ENCODE measurements at regions not wholly inside any gene's neighbourhood (a gene's known extent, or its start where the extent isn't known, plus 50 kb on each side); places are given as distances from the start of the nearest gene placed in this dataset.
"Not testable (repeated sequence)": the region's sequence is repeated elsewhere in the genome, so short reads cannot be mapped to it uniquely, and the experiment has no call there.

GRCh38 chr16:65751622-65752521 is 614.6 kb upstream of the CDH5 start:
- DNase-seq = no peak

DNA sequence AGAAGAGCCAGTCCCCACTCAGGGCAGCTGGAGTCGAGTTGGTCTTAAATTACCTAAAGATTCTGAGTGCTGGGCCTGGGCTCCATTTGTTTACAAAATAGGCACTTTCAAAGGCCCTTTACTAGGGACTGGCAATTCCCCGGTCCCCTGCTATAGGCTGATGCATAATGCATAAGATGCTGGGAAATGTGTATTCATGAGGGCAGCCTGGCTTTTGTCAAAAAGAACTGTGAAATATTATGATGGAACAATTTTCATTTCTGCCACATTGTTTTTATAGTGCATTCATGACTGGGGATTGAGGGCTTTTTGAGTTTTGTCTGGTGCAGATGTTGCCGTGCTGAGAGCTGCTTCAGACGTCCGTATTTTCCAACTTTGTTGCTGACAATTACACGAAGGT is 617.0 kb upstream of the CDH5 start:
- no peak for DNase-seq

DNA sequence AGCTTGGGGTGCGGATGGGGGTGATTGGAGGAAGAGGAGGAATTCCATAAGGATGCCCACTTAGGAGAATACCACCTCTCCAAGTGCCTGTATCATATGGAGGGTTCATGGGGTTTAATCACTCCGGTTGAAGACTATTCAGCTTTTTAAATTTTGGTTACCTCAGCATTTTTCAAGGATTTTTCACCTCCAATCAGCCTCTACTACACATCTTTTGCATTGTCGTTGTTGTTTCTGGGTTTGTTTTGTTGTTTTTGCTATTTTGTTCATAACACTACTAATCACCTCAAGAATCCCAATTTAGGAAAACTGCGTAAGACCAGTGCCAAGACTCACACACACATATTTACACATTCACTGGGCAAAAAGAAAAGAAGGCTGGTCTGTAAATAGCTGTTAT is 619.5 kb upstream of the CDH5 start:
- DNase-seq = no peak

DNA sequence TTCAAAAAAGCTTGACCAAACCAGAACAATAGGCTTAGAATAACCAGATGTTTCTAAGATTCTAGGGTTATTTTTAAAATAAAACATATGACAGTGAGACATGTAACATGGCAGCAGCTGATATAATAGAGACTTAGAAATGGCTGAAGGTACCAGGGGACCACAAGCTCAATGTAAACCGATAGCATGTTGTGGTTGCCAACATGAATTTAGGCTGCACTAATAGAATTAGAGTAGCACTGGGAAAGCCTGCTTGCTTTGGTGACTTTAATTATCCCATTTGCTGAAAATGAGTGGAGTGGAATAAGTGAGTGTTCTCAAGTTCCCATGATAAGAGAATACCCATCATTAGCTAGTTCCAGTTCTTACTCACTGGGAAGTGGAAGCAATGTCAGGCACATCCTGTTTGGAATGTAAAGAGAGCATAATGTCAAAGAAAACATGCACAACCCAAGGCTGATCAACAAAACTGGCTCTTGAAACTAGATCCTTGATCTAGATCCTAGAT is 621.2 kb upstream of the CDH5 start:
- DNase-seq = no peak

DNA sequence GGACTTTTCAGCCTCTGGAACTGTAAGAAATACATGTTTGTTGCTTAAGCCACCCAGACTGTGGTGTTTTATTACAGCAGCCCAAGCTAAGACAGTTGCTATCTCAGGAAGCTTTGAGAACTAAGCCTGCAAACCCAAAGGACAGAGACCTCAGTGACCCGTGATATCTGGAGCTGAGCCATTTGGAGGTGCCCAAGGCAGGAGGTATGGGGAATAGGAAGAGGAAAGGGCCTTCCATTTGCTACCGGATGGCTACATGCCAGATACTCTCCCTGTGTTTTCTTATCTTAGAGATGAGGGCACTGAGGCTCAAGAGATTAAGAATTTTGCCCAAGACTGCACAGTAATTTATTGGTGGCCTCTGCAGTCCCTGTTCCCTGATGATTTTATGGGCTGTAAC is 622.1 kb upstream of the CDH5 start:
- DNase-seq = no peak

DNA sequence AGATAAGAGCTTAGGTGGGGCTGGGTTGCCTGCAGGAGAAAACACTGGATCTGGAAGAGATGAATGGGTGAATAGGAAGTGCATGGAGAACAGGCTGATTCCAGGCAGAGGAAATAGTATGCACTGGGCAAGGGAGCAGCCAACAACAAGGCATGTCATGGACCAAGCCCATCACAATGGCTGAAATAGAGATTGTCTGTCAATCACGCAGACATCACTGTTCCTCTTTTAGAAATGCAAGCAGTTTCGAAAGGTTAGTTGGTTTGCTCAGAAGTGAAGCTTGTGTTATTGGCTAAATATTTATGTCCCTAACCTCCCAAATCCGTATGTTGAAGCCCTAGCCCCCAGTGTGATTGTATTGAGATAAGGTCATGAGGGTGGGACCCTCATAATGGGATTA is 621.7 kb upstream of the CDH11 start:
- DNase-seq = no peak

- no peak for DNase-seq
These were observed 618.8 kb upstream of the CDH11 start for GRCh38 chr16:65740711-65741110.

- no peak for DNase-seq
These were observed 617.7 kb upstream of the CDH11 start for GRCh38 chr16:65739518-65739917.

DNA sequence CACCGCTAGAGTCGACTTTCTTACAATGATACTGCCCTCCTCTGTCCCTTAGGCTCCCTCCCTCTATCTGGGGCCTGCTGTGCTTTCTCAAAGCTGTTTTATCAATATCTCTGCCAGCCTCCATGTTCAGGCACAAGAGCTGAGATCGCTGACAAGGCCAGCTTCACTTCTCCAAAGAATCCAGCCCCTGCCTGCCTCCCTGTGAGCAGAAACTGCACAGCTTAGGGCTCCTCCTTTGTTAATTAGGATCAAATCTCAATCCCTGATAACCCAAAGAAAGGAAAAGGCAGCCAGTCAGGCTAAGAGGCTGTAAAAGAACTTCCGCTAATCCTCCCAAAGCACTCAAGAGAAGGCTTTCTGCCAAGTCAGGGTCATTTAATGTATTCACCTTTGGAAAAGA is 616.0 kb upstream of the CDH11 start:
- DNase-seq = no peak

GRCh38 chr16:65735615-65736014 is 613.8 kb upstream of the CDH11 start:
- DNase-seq = not testable (repeated sequence)

DNA sequence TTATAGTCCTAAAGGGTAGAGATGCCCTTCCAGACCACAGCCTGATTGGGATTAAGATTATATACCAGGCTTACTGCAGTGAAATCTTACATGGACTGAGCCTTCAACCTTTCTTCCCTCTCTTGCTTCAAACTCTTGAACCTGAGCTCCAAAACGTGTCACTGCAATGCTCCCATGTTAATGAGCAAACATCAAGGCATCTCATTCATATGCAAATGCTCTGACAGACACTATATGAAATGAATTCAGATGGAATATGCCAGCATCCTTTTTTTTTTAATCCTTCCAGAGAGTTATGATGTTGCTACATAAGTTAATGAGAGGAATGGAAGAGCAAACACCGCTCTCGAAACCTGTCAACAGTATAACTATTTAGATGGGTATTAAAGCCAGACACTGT is 611.9 kb upstream of the CDH11 start:
- no peak for DNase-seq

DNA sequence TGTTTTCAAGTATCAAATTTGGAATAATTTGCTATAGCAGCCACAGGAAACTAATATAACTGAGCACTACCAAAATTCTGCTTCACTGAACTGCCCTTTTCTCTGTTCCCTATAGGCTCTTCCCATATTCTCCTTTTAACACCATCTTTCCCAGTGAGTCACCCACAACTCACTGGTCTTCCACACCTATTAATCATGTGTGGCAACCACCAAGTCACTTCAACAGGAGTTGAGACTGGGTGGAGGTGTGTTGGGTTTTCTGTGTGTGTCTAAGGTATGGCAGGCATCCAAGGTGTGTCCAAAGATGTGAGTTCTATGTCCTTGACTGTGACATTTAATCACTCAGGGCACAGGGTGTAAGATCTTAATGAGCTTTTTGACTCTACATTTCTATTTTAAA is 610.0 kb upstream of the CDH11 start:
- peak; percentile 59 for DNase-seq

DNA sequence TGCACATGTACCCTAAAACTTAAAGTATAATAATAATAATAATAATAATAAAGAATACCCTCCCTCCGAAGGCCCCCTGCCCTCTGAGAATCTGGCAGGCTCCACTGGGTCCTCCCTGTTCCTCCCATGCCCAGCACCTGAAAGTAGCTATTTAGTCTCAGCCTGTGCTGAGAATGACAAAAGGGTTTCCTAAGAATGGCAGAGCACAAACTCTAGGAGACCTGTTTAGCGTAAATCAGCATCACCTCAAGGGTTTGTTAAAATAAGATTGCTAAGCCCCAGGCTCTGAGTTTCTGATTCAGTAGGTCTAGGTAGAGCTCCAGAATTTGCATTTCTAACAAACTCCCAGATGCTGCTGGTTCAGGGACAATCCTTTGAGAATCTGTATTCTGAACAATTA is 606.8 kb upstream of the CDH11 start:
- no peak for DNase-seq

DNA sequence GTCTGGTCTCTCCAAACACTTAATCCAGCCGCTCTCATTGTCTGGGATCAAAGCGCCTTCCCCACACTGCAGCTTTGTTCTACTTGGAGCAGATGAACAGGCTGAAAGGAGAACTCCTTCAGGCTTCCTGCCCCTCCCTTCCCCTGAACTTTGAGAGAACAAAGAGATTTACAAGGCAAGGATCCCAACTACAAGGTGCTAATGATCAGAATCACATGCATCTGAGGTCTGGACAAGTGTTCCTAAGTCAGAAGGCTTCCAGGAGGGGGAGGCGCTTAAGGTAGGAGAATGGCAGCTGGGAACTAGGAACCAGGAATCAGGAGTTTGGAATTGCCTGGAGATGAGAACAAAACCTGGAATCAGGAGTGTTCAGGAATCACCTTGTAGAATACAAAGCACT is 606.3 kb upstream of the CDH11 start:
- DNase-seq = no peak

GRCh38 chr16:65727534-65728137 is 605.8 kb upstream of the CDH11 start:
- no peak for DNase-seq

- DNase-seq = peak; percentile 70
These were observed 603.4 kb upstream of the CDH11 start for GRCh38 chr16:65725156-65725845.

DNA sequence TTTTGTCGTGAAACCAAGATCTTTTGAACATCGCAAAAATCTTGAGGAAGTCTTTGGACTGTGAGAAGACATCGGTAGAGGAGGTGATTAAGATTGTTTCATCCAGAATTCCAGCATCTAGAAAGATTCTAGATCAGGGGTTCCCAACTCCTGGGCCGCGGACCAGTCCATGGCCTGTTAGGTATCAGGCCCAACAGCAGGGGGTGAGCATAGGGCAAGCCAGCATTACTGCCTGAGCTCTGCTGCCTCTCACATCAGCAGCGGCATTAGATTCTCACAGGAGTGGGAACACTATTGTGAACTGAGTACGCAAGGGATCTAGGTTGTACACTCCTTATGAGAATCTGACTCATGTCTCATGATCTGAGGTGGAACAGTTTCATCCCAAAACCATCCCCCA is 600.6 kb upstream of the CDH11 start:
- DNase-seq = no peak

DNA sequence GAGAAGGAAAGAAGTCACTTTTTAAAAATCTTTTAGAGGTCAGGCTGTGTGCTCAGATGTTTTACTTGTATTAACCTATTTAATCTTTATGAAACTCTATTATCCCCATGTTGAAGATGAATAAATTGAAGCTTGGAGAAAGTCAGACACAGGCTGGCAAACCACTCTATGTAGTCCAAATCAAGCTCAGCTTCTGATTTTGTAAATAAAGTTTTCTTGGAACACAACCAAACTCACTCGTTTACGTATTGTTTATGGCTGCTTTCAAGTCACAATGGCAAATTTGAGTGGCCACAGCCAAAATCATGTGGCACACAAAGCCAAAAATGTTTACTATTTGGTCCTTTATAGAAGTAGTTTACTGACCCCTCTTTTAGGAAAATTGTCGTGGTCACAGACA is 596.0 kb upstream of the CDH11 start:
- DNase-seq = no peak

- DNase-seq = peak; percentile 63
These were observed 595.2 kb upstream of the CDH11 start for GRCh38 chr16:65716737-65717700.

GRCh38 chr16:65713181-65713808 is 591.4 kb upstream of the CDH11 start:
- no peak for DNase-seq

GRCh38 chr16:65710107-65710506 is 588.2 kb upstream of the CDH11 start:
- DNase-seq = no peak

- no peak for DNase-seq
These were observed 583.0 kb upstream of the CDH11 start for GRCh38 chr16:65704866-65705265.

All from fibroblast of skin of right biceps (primary cell).